HAP-1 (cell line): ENCODE measurements at regions not wholly inside any gene's neighbourhood (a gene's known extent, or its start where the extent isn't known, plus 50 kb on each side); places are given as distances from the start of the nearest gene placed in this dataset.
A peak's percentile ranks its signal among the peaks of the same experiment; 100 is the strongest.

Experiments
- DNase-seq, 2 experiments: peaks; one replicate each; pipeline ENCODE4 v3.0.0-alpha.2; 2016 to 2020; ENCODE audit warnings: low spot score in 2 of 2
- H3K27me3 ChIP-seq: fragments of 250-450 bp; sonication (Bioruptor Pico); 2 replicates; pipeline ENCODE4 v1.5.1; 2020; ENCODE audit warnings: low read depth, mild to moderate bottlenecking, moderate library complexity
- H3K36me3 ChIP-seq: fragments of 250-450 bp; sonication (Bioruptor Pico); replicated peaks from 2 replicates; pipeline ENCODE4 v1.5.1; 2020; ENCODE audit warnings: mild to moderate bottlenecking
- H3K4me1 ChIP-seq: fragments of 250-450 bp; sonication (Bioruptor Pico); 2 replicates; pipeline ENCODE4 v1.5.1; 2020; ENCODE audit warnings: mild to moderate bottlenecking
- H3K4me3 ChIP-seq: fragments of 250-450 bp; sonication (Bioruptor Pico); 2 replicates; pipeline ENCODE4 v1.5.1; 2020; ENCODE audit warnings: mild to moderate bottlenecking, moderate library complexity
- H3K9me3 ChIP-seq: fragments of 250-450 bp; sonication (Bioruptor Pico); 2 replicates; pipeline ENCODE4 v1.5.1; 2020; ENCODE audit warnings: mild to moderate bottlenecking, moderate library complexity
- in situ Hi-C: fragments of 300-500 bp; cut with MboI; formaldehyde crosslinking; loops from 3 replicates; pipeline ENCODE4 v1.14.3; 2020; ENCODE audit warnings: low sequenced_read_pairs, inconsistent platforms, mixed read lengths

DNA sequence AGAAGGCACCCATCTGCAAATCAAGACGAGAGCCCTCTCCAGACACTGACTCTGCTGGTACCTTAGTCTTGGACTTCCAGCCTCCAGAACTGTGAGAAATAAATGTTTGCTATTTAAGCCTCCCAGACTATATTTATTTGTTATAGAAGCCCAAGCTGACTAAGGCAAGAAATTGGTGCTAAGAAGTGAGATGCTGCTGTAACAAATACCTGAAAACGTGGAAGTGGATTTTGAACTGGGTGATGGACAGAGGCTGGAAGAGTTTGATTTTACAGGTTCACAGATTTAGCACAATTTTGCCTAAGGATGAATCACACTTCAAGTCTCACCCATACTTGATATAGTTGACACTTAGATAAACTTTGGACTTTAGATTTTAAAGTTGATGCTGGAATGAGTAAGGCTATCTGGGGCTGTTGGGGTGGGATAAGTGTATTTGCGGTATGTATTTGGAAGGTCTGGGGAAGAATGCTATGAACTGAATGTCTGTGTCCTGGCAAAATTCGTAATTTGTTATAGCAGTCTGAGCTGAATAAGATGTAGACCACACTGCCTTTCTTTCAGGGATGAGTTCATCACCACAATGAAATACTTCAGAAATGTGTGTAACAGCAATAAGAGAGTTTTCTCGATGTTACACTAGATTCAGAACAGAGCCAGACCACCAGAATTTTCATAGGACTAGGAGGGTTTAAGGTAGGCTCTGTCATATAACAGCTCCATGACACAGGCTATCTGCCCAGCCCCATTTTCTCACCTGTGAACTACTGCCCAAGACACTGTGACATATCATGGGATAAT lies 120.5 kb upstream of the LMCD1 start:
- H3K36me3 ChIP-seq, result no peaks in the 10 kb centered on the region
- H3K4me1 ChIP-seq, result no peaks in the 10 kb centered on the region
- DNase-seq, result no peak
- in situ Hi-C loops, result no loop called here
- no peaks in the 10 kb centered on the region for H3K27me3 ChIP-seq
- H3K4me3 ChIP-seq, result no peak overlapping the region
- no peaks in the 10 kb centered on the region for H3K9me3 ChIP-seq

- Histone ChIP-seq H3K36me3 (no peaks in the 10 kb centered on the region), H3K4me1 (no peaks in the 10 kb centered on the region), H3K27me3 (no peaks in the 10 kb centered on the region), H3K9me3 (no peaks in the 10 kb centered on the region), H3K4me3 (no peak overlapping the region)
- in situ Hi-C loops, result no loop called here
- no peak for DNase-seq
Observed at GRCh38 chr3:8385848-8386620, 115.6 kb upstream of the LMCD1 start.

GRCh38 chr3:8387571-8387970 lies 114.1 kb upstream of the LMCD1 start:
- H3K9me3 ChIP-seq, result no peaks in the 10 kb centered on the region
- DNase-seq, result no peak
- no peak overlapping the region for H3K4me3 ChIP-seq
- H3K36me3 ChIP-seq, result no peaks in the 10 kb centered on the region
- in situ Hi-C loops, result no loop called here
- no peaks in the 10 kb centered on the region for H3K27me3 ChIP-seq
- H3K4me1 ChIP-seq, result no peaks in the 10 kb centered on the region

- DNase-seq, result no peak
- Histone ChIP-seq H3K4me1 (no peaks in the 10 kb centered on the region), H3K4me3 (no peak overlapping the region), H3K36me3 (no peaks in the 10 kb centered on the region), H3K9me3 (no peaks in the 10 kb centered on the region), H3K27me3 (no peaks in the 10 kb centered on the region)
- in situ Hi-C loops, result no loop called here
Observed at GRCh38 chr3:8399686-8400085, 101.9 kb upstream of the LMCD1 start.

- no peaks in the 10 kb centered on the region for H3K36me3 ChIP-seq
- H3K9me3 ChIP-seq, result no peaks in the 10 kb centered on the region
- in situ Hi-C loops, result no loop called here
- DNase-seq, result no peak
- H3K4me3 ChIP-seq, result no peak overlapping the region
- H3K27me3 ChIP-seq, result no peaks in the 10 kb centered on the region
- no peaks in the 10 kb centered on the region for H3K4me1 ChIP-seq
Observed at GRCh38 chr3:8400911-8401310, 100.7 kb upstream of the LMCD1 start.

DNA sequence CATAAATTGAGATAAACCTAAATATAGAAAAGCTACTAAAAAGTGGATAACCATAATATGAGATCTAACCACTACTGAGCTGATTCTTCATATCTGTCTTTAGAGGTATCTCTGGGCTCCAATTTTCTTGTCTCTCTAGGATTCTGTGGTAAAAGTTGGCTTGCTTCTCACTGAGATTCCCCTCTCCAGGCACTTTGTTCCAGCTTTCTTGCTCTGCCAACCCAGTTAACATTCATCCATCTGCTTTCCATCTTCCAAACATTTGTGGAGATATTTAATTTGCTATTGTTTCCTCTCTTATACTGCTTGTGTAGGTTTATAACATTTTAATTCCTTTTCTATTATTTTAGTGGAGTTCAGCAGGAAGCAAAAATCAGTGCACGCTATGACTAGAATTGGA lies 97.6 kb upstream of the LMCD1 start:
- Histone ChIP-seq H3K4me3 (no peak overlapping the region), H3K27me3 (no peaks in the 10 kb centered on the region), H3K9me3 (no peaks in the 10 kb centered on the region; the same call in 1 of the 2 replicates), H3K36me3 (no peaks in the 10 kb centered on the region), H3K4me1 (no peaks in the 10 kb centered on the region)
- no peak for DNase-seq
- in situ Hi-C loops, result no loop called here

DNA sequence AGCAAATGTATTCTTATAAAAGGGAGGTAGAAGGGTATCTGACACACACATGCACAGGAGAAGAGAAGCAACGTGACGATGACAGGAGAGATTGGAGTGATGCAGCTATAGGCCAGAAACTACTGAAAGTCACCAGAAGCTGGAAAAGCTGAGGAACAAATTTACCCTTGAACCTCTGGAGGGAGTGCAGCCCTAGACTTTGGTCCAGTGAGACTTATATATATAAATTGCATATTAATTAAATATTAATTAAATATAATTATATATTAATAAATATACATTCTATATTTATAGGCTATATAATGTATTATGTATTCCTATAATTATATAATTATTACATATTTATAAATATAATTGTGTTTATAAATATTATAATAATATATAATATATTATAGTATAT lies 96.5 kb upstream of the LMCD1 start:
- in situ Hi-C loops, result no loop called here
- DNase-seq, result no peak
- H3K27me3 ChIP-seq, result no peaks in the 10 kb centered on the region
- H3K36me3 ChIP-seq, result no peaks in the 10 kb centered on the region
- no peaks in the 10 kb centered on the region; the same call in 1 of the 2 replicates for H3K9me3 ChIP-seq
- no peak overlapping the region for H3K4me3 ChIP-seq
- no peaks in the 10 kb centered on the region for H3K4me1 ChIP-seq

DNA sequence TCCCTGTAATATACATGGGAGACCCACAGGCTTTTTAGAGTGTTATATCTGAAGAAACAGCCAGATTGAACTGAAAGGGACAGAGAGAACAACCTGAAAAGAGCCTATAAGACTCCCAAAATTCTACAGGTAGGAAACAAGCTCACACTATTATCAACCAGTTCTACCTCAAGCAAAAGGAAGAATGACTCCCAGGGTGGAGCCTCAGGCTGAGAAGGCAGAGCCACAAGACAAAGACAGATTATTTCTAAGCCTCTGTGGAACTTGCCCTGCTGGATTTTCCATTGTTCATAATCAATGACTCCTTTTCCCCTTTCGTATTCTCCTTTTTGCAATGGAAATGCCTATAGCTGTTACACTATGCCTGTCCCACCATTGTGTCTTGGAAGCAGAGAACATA lies 95.1 kb upstream of the LMCD1 start:
- no peaks in the 10 kb centered on the region; the same call in 1 of the 2 replicates for H3K9me3 ChIP-seq
- H3K36me3 ChIP-seq, result no peaks in the 10 kb centered on the region
- no peak for DNase-seq
- no peaks in the 10 kb centered on the region for H3K4me1 ChIP-seq
- in situ Hi-C loops, result no loop called here
- no peaks in the 10 kb centered on the region for H3K27me3 ChIP-seq
- H3K4me3 ChIP-seq, result no peak overlapping the region

GRCh38 chr3:8413337-8413926 lies 88.2 kb upstream of the LMCD1 start:
- Histone ChIP-seq H3K27me3 (no peaks in the 10 kb centered on the region), H3K36me3 (no peaks in the 10 kb centered on the region), H3K4me1 (no peaks in the 10 kb centered on the region), H3K9me3 (no peaks in the 10 kb centered on the region), H3K4me3 (no peak overlapping the region)
- in situ Hi-C loops, result no loop called here
- DNase-seq, result no peak

DNA sequence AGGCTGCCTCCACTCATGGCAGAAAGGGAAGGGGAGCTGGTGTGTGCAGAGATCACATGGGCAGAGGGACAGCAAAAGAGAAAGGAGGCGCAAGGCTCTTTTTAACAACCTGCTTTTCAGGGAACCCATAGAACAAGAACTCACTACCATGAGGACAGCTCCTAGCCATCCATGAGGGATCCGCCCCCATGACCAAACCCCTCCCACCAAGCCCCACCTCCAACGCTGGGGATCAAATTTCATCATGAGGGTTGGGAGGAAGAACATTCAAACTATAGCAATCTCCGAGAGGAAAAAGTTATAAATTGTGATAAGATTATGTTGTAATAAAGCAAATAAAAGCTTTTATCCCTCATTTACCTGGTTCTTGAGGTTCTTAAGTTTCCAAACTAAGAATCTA lies 84.7 kb upstream of the LMCD1 start:
- H3K4me3 ChIP-seq, result no peak overlapping the region
- in situ Hi-C loops, result no loop called here
- DNase-seq, result peak in 1 of 2 experiments; percentile 52

DNA sequence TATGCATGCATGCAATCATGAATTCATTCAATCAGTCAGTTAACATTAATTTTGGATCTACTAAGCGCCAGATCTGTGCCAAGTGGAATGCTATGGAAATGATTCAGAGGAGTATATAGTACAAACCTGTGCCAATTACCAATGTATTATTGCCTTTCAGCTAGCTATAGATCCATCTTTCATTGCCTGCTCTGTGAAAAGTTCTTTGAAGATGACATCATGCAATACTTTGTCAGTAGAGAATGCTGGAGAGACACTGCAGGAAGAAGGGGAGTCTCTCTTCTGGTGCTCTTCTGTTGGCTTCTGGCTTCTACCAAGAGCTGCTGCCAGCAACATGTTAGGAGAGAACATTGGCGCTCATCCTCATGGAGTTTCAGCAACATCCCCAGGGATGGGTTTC lies 81.0 kb upstream of the LMCD1 start:
- DNase-seq, result no peak
- Histone ChIP-seq H3K9me3 (no peaks in the 10 kb centered on the region), H3K4me3 (no peak overlapping the region), H3K4me1 (no peaks in the 10 kb centered on the region), H3K36me3 (no peaks in the 10 kb centered on the region), H3K27me3 (no peaks in the 10 kb centered on the region)
- in situ Hi-C loops, result no loop called here

More for the DNA sequence above, 84.7 kb upstream of the LMCD1 start:
- Histone ChIP-seq H3K36me3 (no peaks in the 10 kb centered on the region), H3K27me3 (no peaks in the 10 kb centered on the region), H3K4me1 (no peaks in the 10 kb centered on the region), H3K9me3 (no peaks in the 10 kb centered on the region)

DNA sequence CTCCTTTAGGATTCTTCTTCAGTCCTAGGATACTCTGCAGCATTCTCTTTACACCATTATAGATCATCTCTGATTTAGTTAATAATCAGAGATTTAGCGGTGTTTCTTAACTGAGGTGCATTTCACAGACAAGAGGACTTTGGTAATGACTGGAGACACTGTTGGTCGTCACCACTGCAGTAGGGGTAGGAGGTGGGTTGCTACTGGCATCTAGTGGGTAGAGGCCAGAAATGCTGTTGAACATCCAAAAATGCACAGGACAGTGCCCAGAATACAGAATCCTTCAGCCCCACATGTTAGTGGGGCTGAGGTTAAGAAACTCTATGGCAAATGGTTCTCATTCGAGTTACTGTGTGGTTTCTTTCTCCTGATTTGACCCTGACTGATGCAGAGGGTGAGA lies 80.4 kb upstream of the LMCD1 start:
- no peaks in the 10 kb centered on the region for H3K27me3 ChIP-seq
- H3K9me3 ChIP-seq, result no peaks in the 10 kb centered on the region
- no peak overlapping the region for H3K4me3 ChIP-seq
- no peaks in the 10 kb centered on the region for H3K4me1 ChIP-seq
- no peak for DNase-seq
- in situ Hi-C loops, result no loop called here
- H3K36me3 ChIP-seq, result no peaks in the 10 kb centered on the region

- Histone ChIP-seq H3K9me3 (no peaks in the 10 kb centered on the region), H3K4me1 (no peaks in the 10 kb centered on the region), H3K27me3 (no peaks in the 10 kb centered on the region), H3K4me3 (no peak overlapping the region), H3K36me3 (no peaks in the 10 kb centered on the region)
- DNase-seq, result no peak
- in situ Hi-C loops, result no loop called here
Observed at GRCh38 chr3:8421711-8422110, 79.9 kb upstream of the LMCD1 start.

GRCh38 chr3:8423307-8423706 lies 78.3 kb upstream of the LMCD1 start:
- Histone ChIP-seq H3K27me3 (no peaks in the 10 kb centered on the region), H3K9me3 (no peaks in the 10 kb centered on the region), H3K4me1 (no peaks in the 10 kb centered on the region), H3K36me3 (no peaks in the 10 kb centered on the region), H3K4me3 (no peak overlapping the region)
- no peak for DNase-seq
- in situ Hi-C loops, result no loop called here
